HEK293 (cell line): ENCODE measurements at regions not wholly inside any gene's neighbourhood (a gene's known extent, or its start where the extent isn't known, plus 50 kb on each side); places are given as distances from the start of the nearest gene placed in this dataset.

Source experiments
- CTCF ChIA-PET: fragments of 350-600 bp; formaldehyde crosslinking; extraction: SDS; loops from one replicate; lab custom pipeline; 2021; ENCODE audit warnings: antibody characterized with exemption; lab: Yijun Ruan, JAX
- POLR2A ChIA-PET: fragments of 300-600 bp; formaldehyde crosslinking; extraction: SDS; loops from one replicate; lab custom pipeline; 2020; ENCODE audit warnings: antibody characterized with exemption, inconsistent platforms; lab: Yijun Ruan, JAX
- H3K27ac ChIP-seq: fragments of 200-500 bp; sonication (Bioruptor generic); 2 replicates; pipeline ENCODE4 v1.5.1; 2014; ENCODE audit warnings: low read depth, low read length, control low read depth, inconsistent platforms; ENCODE audit errors: extremely low read depth
- H3K36me3 ChIP-seq, 2 experiments: fragments of 200-500 bp in 1 of 2; sonication (Bioruptor generic) in 1 of 2; 1 replicate in 1 of 2; 2 replicates in 1 of 2; pipeline ENCODE4 v1.5.1; 2014 to 2017; ENCODE audit warnings: inconsistent platforms in 2 of 2, low read length in 2 of 2; ENCODE audit not compliant: control insufficient read depth in 2 of 2, insufficient read depth in 1 of 2
- H3K4me1 ChIP-seq: fragments of 200-500 bp; sonication (Bioruptor generic); 2 replicates; pipeline ENCODE4 v1.5.1; 2014; ENCODE audit warnings: mild to moderate bottlenecking, low read length, inconsistent platforms; ENCODE audit not compliant: control insufficient read depth, insufficient read depth
- H3K4me3 ChIP-seq: 2 replicates; pipeline ENCODE4 v1.5.1; 2011; ENCODE audit warnings: low read depth, mild to moderate bottlenecking, control low read depth, low read length, moderate library complexity
- H3K9me3 ChIP-seq: fragments of 200-500 bp; sonication (Bioruptor generic); 2 replicates; pipeline ENCODE4 v1.5.1; 2014; ENCODE audit warnings: low read depth, low read length, inconsistent platforms; ENCODE audit not compliant: control insufficient read depth, insufficient read depth
- MEIS1 ChIP-seq: sonication (generic); formaldehyde crosslinking; IDR thresholded peaks from 2 replicates; pipeline ENCODE4 v1.8.1; 2022; ENCODE audit warnings: missing genetic modification reagents, mild to moderate bottlenecking, borderline replicate concordance
- PBX3 ChIP-seq: sonication (generic); formaldehyde crosslinking; IDR thresholded peaks from 2 replicates; pipeline ENCODE4 v1.8.1; 2022; ENCODE audit warnings: mild to moderate bottlenecking, moderate library complexity, missing genetic modification reagents
- PRDM10 ChIP-seq: fragments of 450-650 bp; formaldehyde crosslinking; IDR thresholded peaks from 2 replicates; pipeline ENCODE4 v1.5.1; 2016; ENCODE audit warnings: missing biosample characterization, missing genetic modification characterization
- REPIN1 ChIP-seq: fragments of 450-650 bp; formaldehyde crosslinking; IDR thresholded peaks from 2 replicates; pipeline ENCODE4 v1.5.1; 2017; ENCODE audit warnings: missing biosample characterization, missing genetic modification characterization, low read depth
- ZBTB1 ChIP-seq: fragments of 450-650 bp; formaldehyde crosslinking; IDR thresholded peaks from 2 replicates; pipeline ENCODE4 v1.5.1; 2016; ENCODE audit warnings: missing biosample characterization, missing genetic modification characterization
- ZFP3 ChIP-seq: fragments of 450-650 bp; formaldehyde crosslinking; IDR thresholded peaks from 2 replicates; pipeline ENCODE4 v1.5.1; 2016; ENCODE audit warnings: low read depth, missing biosample characterization, missing genetic modification characterization
- ZNF146 ChIP-seq: fragments of 450-650 bp; formaldehyde crosslinking; IDR thresholded peaks from 2 replicates; pipeline ENCODE4 v1.5.1; 2016; ENCODE audit warnings: missing biosample characterization, missing genetic modification characterization
- ZNF155 ChIP-seq: fragments of 450-650 bp; formaldehyde crosslinking; IDR thresholded peaks from 2 replicates; pipeline ENCODE4 v1.5.1; 2016; ENCODE audit warnings: missing biosample characterization, missing genetic modification characterization
- ZNF184 ChIP-seq: fragments of 450-650 bp; IDR thresholded peaks from 2 replicates; pipeline ENCODE4 v1.5.1; 2018; ENCODE audit warnings: missing biosample characterization, mild to moderate bottlenecking, missing genetic modification characterization
- ZNF23 ChIP-seq: fragments of 450-650 bp; formaldehyde crosslinking; IDR thresholded peaks from 2 replicates; pipeline ENCODE4 v1.5.1; 2016; ENCODE audit warnings: missing biosample characterization, missing genetic modification characterization, borderline replicate concordance
- ZNF24 ChIP-seq: fragments of 450-650 bp; formaldehyde crosslinking; IDR thresholded peaks from 2 replicates; pipeline ENCODE4 v1.5.1; 2016; ENCODE audit warnings: missing biosample characterization, missing genetic modification characterization
- ZNF311 ChIP-seq: fragments of 450-650 bp; formaldehyde crosslinking; IDR thresholded peaks from 2 replicates; pipeline ENCODE4 v1.5.1; 2017; ENCODE audit warnings: missing biosample characterization, missing genetic modification characterization, borderline replicate concordance
- ZNF335 ChIP-seq: fragments of 450-650 bp; formaldehyde crosslinking; conservative IDR thresholded peaks from 2 replicates; pipeline ENCODE4 v1.5.1; 2016; ENCODE audit warnings: missing biosample characterization, missing genetic modification characterization
- ZNF354C ChIP-seq: fragments of 450-650 bp; formaldehyde crosslinking; IDR thresholded peaks from 2 replicates; pipeline ENCODE4 v1.5.1; 2016; ENCODE audit warnings: missing biosample characterization, missing genetic modification characterization, low read depth, borderline replicate concordance
- ZNF391 ChIP-seq: fragments of 450-650 bp; formaldehyde crosslinking; IDR thresholded peaks from 2 replicates; pipeline ENCODE4 v1.5.1; 2016; ENCODE audit warnings: low read depth, missing biosample characterization, missing genetic modification characterization, borderline replicate concordance
- ZNF426 ChIP-seq: fragments of 450-650 bp; formaldehyde crosslinking; IDR thresholded peaks from 2 replicates; pipeline ENCODE4 v1.5.1; 2017; ENCODE audit warnings: missing biosample characterization, missing genetic modification characterization, mild to moderate bottlenecking, inconsistent platforms, moderate library complexity
- ZNF488 ChIP-seq: fragments of 450-650 bp; formaldehyde crosslinking; IDR thresholded peaks from 2 replicates; pipeline ENCODE4 v1.5.1; 2016; ENCODE audit warnings: missing biosample characterization, missing genetic modification characterization
- ZNF529 ChIP-seq: fragments of 450-650 bp; formaldehyde crosslinking; IDR thresholded peaks from 2 replicates; pipeline ENCODE4 v1.5.1; 2017; ENCODE audit warnings: missing genetic modification characterization, missing biosample characterization; ENCODE audit not compliant: insufficient replicate concordance
- ZNF560 ChIP-seq: fragments of 450-650 bp; formaldehyde crosslinking; IDR thresholded peaks from 2 replicates; pipeline ENCODE4 v1.5.1; 2017; ENCODE audit warnings: missing biosample characterization, missing genetic modification characterization, borderline replicate concordance
- ZNF571 ChIP-seq: fragments of 450-650 bp; formaldehyde crosslinking; IDR thresholded peaks from 2 replicates; pipeline ENCODE4 v1.5.0; 2017; ENCODE audit warnings: missing biosample characterization, missing genetic modification characterization
- ZNF596 ChIP-seq: fragments of 450-650 bp; IDR thresholded peaks from 2 replicates; pipeline ENCODE4 v1.5.0; 2018; ENCODE audit warnings: missing biosample characterization, mild to moderate bottlenecking, missing genetic modification characterization, moderate library complexity
- ZNF626 ChIP-seq: fragments of 450-650 bp; sonication (Bioruptor Pico); formaldehyde crosslinking; IDR thresholded peaks from 2 replicates; pipeline ENCODE4 v1.5.1; 2018; ENCODE audit warnings: missing biosample characterization, missing genetic modification characterization, inconsistent platforms
- ZNF639 ChIP-seq: fragments of 450-650 bp; formaldehyde crosslinking; IDR thresholded peaks from 2 replicates; pipeline ENCODE4 v1.5.1; 2016; ENCODE audit warnings: missing biosample characterization, missing genetic modification characterization
- ZNF658 ChIP-seq: fragments of 450-650 bp; formaldehyde crosslinking; IDR thresholded peaks from 2 replicates; pipeline ENCODE4; 2016; ENCODE audit warnings: missing biosample characterization, missing genetic modification characterization
- ZNF660 ChIP-seq: fragments of 450-650 bp; IDR thresholded peaks from 2 replicates; pipeline ENCODE4 v1.5.1; 2018; ENCODE audit warnings: missing biosample characterization, mild to moderate bottlenecking, missing genetic modification characterization
- ZNF791 ChIP-seq: fragments of 450-650 bp; formaldehyde crosslinking; IDR thresholded peaks from 2 replicates; pipeline ENCODE4 v1.5.1; 2016; ENCODE audit warnings: missing biosample characterization, missing genetic modification characterization
- ZSCAN16 ChIP-seq: fragments of 450-650 bp; formaldehyde crosslinking; IDR thresholded peaks from 2 replicates; pipeline ENCODE4 v1.5.1; 2016; ENCODE audit warnings: missing biosample characterization, missing genetic modification characterization
- TF ChIP-seq, protein P1 (sequence below): fragments of 450-650 bp; formaldehyde crosslinking; IDR thresholded peaks from 2 replicates; pipeline ENCODE4 v1.5.1; 2017; ENCODE audit warnings: missing biosample characterization, missing genetic modification characterization

DNA sequence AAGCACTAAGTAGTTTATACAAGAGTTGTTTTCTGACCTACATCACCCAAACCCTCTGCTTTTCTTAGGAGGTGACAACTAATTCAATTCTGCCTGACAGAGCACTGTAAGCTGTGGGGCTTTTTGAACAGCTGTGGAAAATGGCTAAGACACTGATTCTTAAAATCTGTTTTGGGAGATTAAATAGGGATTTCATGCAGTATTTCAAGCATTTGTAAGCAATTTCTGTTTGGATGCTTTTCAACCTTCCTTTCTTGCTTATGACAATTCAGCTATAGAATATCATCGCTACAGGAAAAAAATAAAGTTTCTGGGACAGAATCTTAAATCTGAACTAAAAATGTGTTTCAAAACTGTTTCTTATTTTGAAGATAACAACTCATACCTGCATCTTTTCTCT, 459.5 kb downstream of the RAPGEF2 start (continued):
- TF ChIP-seq PBX3 (CRISPR knock-in tag), result no peak
- TF ChIP-seq ZNF155 (tag by site-specific recombination), result no peak
- TF ChIP-seq REPIN1 (tag by site-specific recombination), result no peak
- TF ChIP-seq ZNF23 (tag by site-specific recombination), result no peak
- TF ChIP-seq ZNF354C (tag by site-specific recombination), result no peak
- TF ChIP-seq ZSCAN16 (tag by site-specific recombination), result no peak
- TF ChIP-seq MEIS1, result no peak
- no peak for TF ChIP-seq ZNF571 (tag by site-specific recombination)
- no peak for TF ChIP-seq ZNF335 (tag by site-specific recombination)
- no peak for TF ChIP-seq ZNF626 (tag by site-specific recombination)
- no peak for TF ChIP-seq ZNF529 (tag by site-specific recombination)
- no peak for TF ChIP-seq ZNF391 (tag by site-specific recombination)
- no peak for TF ChIP-seq ZNF146 (tag by site-specific recombination)

GRCh38 chr4:159563257-159563656, 460.4 kb downstream of the RAPGEF2 start:
- no peak overlapping the region for H3K27ac ChIP-seq
- TF ChIP-seq ZNF791 (tag by site-specific recombination), result no peak
- no peak for TF ChIP-seq ZNF560 (tag by site-specific recombination)
- no peak for TF ChIP-seq ZNF426 (tag by site-specific recombination)
- TF ChIP-seq ZNF596, result no peak
- no peak for TF ChIP-seq ZNF311 (tag by site-specific recombination)
- TF ChIP-seq ZNF184 (tag by site-specific recombination), result no peak
- TF ChIP-seq ZFP3 (tag by site-specific recombination), result no peak
- no peak for TF ChIP-seq ZBTB1 (tag by site-specific recombination)
- POLR2A ChIA-PET, result no interaction called here
- no peaks in the 10 kb centered on the region for H3K4me1 ChIP-seq
- CTCF ChIA-PET, result no interaction called here
- no peaks in the 10 kb centered on the region for H3K36me3 ChIP-seq
- no peaks in the 10 kb centered on the region for H3K9me3 ChIP-seq
- H3K4me3 ChIP-seq, result no peak overlapping the region

GRCh38 chr4:159564615-159565014, 461.7 kb downstream of the RAPGEF2 start:
- Histone ChIP-seq H3K4me3 (no peak overlapping the region), H3K36me3 (no peaks in the 10 kb centered on the region), H3K4me1 (no peaks in the 10 kb centered on the region), H3K27ac (no peak overlapping the region), H3K9me3 (no peaks in the 10 kb centered on the region)
- ChIA-PET CTCF (no interaction called here), POLR2A (no interaction called here)
- TF ChIP-seq ZNF639 (tag by site-specific recombination) (no peak), ZNF24 (tag by site-specific recombination) (no peak), ZNF660 (tag by site-specific recombination) (no peak), PRDM10 (tag by site-specific recombination) (no peak), ZNF658 (tag by site-specific recombination) (no peak), ZNF488 (tag by site-specific recombination) (no peak)
- TF ChIP-seq, protein P1, sequence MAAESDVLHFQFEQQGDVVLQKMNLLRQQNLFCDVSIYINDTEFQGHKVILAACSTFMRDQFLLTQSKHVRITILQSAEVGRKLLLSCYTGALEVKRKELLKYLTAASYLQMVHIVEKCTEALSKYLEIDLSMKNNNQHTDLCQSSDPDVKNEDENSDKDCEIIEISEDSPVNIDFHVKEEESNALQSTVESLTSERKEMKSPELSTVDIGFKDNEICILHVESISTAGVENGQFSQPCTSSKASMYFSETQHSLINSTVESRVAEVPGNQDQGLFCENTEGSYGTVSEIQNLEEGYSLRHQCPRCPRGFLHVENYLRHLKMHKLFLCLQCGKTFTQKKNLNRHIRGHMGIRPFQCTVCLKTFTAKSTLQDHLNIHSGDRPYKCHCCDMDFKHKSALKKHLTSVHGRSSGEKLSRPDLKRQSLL (tag by site-specific recombination), result no peak
